HFFc6 (cell line): ENCODE measurements at regions not wholly inside any gene's neighbourhood (a gene's known extent, or its start where the extent isn't known, plus 50 kb on each side); places are given as distances from the start of the nearest gene placed in this dataset.

Experiments
- DNase-seq: peaks from one replicate; pipeline ENCODE4 v3.0.0-alpha.2; 2018
- H3K27ac Mint-ChIP-seq: 2 replicates; pipeline ENCODE4 v1.8.0; 2020; ENCODE audit warnings: mild to moderate bottlenecking, mixed read lengths
- H3K27me3 Mint-ChIP-seq: 2 replicates; pipeline ENCODE4 v1.8.0; 2021; ENCODE audit warnings: mild to moderate bottlenecking, moderate library complexity, mixed read lengths; ENCODE audit not compliant: insufficient read depth
- H3K36me3 Mint-ChIP-seq: 2 replicates; pipeline ENCODE4 v1.8.0; 2021; ENCODE audit warnings: low read depth, mixed read lengths
- H3K4me1 Mint-ChIP-seq: 2 replicates; pipeline ENCODE4 v1.8.0; 2020; ENCODE audit warnings: low read depth, mixed read lengths
- H3K4me3 Mint-ChIP-seq: 2 replicates; pipeline ENCODE4 v1.8.0; 2020; ENCODE audit warnings: mild to moderate bottlenecking, moderate library complexity, mixed read lengths
- H3K9me3 Mint-ChIP-seq: 2 replicates; pipeline ENCODE4 v1.8.0; 2020; ENCODE audit warnings: mild to moderate bottlenecking, mixed read lengths
- TF ChIP-seq, protein P1 (sequence below): fragments of 200-600 bp; sonication (generic); IDR thresholded peaks from 2 replicates; pipeline ENCODE4 v1.5.0; 2021; ENCODE audit warnings: antibody characterized with exemption, mild to moderate bottlenecking

GRCh38 chr22:22813126-22814075 is 74.2 kb upstream of the IGLL5 start:
- H3K9me3 Mint-ChIP-seq, result no peaks in the 10 kb centered on the region
- no peaks in the 10 kb centered on the region for H3K4me1 Mint-ChIP-seq
- no peak overlapping the region for H3K27ac Mint-ChIP-seq
- H3K4me3 Mint-ChIP-seq, result no peak overlapping the region
- TF ChIP-seq, protein P1, sequence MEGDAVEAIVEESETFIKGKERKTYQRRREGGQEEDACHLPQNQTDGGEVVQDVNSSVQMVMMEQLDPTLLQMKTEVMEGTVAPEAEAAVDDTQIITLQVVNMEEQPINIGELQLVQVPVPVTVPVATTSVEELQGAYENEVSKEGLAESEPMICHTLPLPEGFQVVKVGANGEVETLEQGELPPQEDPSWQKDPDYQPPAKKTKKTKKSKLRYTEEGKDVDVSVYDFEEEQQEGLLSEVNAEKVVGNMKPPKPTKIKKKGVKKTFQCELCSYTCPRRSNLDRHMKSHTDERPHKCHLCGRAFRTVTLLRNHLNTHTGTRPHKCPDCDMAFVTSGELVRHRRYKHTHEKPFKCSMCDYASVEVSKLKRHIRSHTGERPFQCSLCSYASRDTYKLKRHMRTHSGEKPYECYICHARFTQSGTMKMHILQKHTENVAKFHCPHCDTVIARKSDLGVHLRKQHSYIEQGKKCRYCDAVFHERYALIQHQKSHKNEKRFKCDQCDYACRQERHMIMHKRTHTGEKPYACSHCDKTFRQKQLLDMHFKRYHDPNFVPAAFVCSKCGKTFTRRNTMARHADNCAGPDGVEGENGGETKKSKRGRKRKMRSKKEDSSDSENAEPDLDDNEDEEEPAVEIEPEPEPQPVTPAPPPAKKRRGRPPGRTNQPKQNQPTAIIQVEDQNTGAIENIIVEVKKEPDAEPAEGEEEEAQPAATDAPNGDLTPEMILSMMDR, result no peak
- DNase-seq, result no peak
- no peaks in the 10 kb centered on the region for H3K36me3 Mint-ChIP-seq
- H3K27me3 Mint-ChIP-seq, result peaks cover 23% of the 10 kb centered on the region

DNA sequence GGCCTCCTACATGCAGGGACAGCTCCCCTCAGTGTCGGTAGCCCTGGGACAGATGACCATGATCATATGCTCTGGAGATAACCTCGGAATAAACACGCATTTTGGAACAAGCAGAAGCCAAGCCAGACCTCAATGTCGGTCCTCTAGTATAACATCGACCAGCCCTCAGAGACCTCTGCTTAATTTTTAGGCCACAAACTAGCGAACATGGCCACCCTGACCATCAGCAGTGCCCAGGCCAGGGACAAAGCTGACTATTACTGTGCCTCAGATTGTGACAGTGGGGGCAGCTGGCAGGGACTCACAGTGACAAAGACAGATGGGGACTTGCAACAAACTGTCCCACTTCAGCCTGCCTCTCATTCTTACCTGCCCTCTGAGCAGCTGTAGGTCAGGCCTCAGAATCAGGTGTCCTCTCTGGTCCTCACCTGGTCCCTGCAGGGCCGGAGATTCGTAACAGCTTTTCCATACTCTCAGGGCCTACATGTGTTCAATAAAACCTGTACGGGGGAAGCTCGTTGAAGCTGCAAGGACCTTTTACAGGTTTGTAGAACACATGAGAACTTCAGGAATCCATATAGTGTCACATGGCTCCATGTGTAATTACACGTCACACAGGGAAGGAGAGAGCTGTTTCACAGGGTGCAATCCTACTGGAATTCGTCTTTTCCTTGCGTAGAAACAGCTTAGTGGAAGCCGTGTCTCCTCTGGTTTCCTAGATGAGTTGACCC is 72.8 kb upstream of the IGLL5 start:
- H3K27ac Mint-ChIP-seq, result no peak overlapping the region
- no peaks in the 10 kb centered on the region for H3K4me1 Mint-ChIP-seq
- H3K9me3 Mint-ChIP-seq, result no peaks in the 10 kb centered on the region
- peaks cover 18% of the 10 kb centered on the region for H3K27me3 Mint-ChIP-seq
- H3K36me3 Mint-ChIP-seq, result no peaks in the 10 kb centered on the region
- TF ChIP-seq, protein P1, result no peak
- no peak overlapping the region for H3K4me3 Mint-ChIP-seq
- no peak for DNase-seq

GRCh38 chr22:22815397-22816170 is 72.0 kb upstream of the IGLL5 start:
- TF ChIP-seq, protein P1, result no peak
- Mint-ChIP-seq H3K4me1 (no peaks in the 10 kb centered on the region), H3K27me3 (peaks cover 23% of the 10 kb centered on the region), H3K36me3 (no peaks in the 10 kb centered on the region), H3K4me3 (no peak overlapping the region), H3K9me3 (no peaks in the 10 kb centered on the region), H3K27ac (no peak overlapping the region)
- no peak for DNase-seq

- no peak for DNase-seq
- H3K9me3 Mint-ChIP-seq, result no peaks in the 10 kb centered on the region
- H3K4me1 Mint-ChIP-seq, result no peaks in the 10 kb centered on the region
- TF ChIP-seq, protein P1, result no peak
- H3K27ac Mint-ChIP-seq, result no peak overlapping the region
- H3K4me3 Mint-ChIP-seq, result no peak overlapping the region
- no peaks in the 10 kb centered on the region for H3K36me3 Mint-ChIP-seq
- H3K27me3 Mint-ChIP-seq, result peaks cover 23% of the 10 kb centered on the region
Measured at GRCh38 chr22:22816171-22816514, 71.5 kb upstream of the IGLL5 start.

DNA sequence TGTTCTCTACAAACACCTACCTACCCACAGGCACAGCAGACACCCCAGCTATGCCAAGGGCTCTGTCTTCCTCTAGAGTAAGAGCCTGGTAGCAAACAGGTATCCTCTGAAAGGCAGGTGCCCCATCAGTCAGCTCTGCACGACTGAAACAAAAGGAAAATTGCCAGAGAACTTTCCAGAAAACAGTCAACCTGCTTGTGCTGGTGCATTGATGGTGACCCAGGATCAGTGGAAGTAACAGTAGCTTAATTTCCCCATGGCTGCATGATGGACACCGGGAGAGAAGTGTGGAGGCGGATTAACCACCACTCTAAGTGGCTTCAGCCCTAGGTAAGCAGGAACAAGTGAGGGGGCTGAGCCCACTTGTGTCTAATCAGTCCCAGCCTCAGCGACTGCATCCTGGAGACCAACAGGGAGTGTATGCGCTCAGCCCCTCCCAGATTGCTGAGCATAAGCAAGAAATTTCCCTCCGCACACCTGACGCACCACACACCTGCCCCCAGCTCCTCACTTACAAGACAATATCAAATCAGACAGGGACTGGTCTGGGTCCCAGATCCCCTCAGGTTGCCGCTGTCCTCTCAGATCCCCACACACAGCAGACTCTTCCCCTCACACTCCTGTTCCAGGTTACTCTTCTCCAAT is 70.7 kb upstream of the IGLL5 start:
- no peak overlapping the region for H3K27ac Mint-ChIP-seq
- no peaks in the 10 kb centered on the region for H3K36me3 Mint-ChIP-seq
- DNase-seq, result no peak
- TF ChIP-seq, protein P1, result no peak
- no peaks in the 10 kb centered on the region for H3K9me3 Mint-ChIP-seq
- H3K4me3 Mint-ChIP-seq, result no peak overlapping the region
- H3K27me3 Mint-ChIP-seq, result peaks cover 27% of the 10 kb centered on the region
- no peaks in the 10 kb centered on the region for H3K4me1 Mint-ChIP-seq
